Naive thymus-derived CD4-positive, alpha-beta T cell (primary cell): ENCODE measurements at regions not wholly inside any gene's neighbourhood (a gene's known extent, or its start where the extent isn't known, plus 50 kb on each side); places are given as distances from the start of the nearest gene placed in this dataset.
A peak's percentile ranks its signal among the peaks of the same experiment; 100 is the strongest.

Source experiments
- ATAC-seq: fragments of 150-1000 bp; cut with Tn5 transposase; 2 replicates; pipeline ENCODE4 v1.10.0; 2021; ENCODE audit warnings: mild to moderate bottlenecking, moderate library complexity
- CTCF ChIA-PET: fragments of 350-600 bp; sonication (Branson Sonifier 250); formaldehyde crosslinking; loops from one replicate; lab custom pipeline; 2021; ENCODE audit warnings: antibody characterized with exemption; lab: Charles Lee
- POLR2A ChIA-PET: fragments of 350-600 bp; sonication (Branson Sonifier 250); formaldehyde crosslinking; loops from one replicate; lab custom pipeline; 2021; ENCODE audit warnings: antibody characterized with exemption, inconsistent platforms; lab: Charles Lee
- DNase-seq, 9 donors: peaks; one replicate each; pipeline versions ENCODE4 v3.0.0 to v3.0.0-alpha.2; 2020 to 2022; ENCODE audit warnings: mixed read lengths in 1 of 9
- H3K27ac ChIP-seq: one replicate; pipeline ENCODE4 v1.7.0; 2013; ENCODE audit warnings: mild to moderate bottlenecking, low read depth, low read length, moderate library complexity
- H3K27me3 ChIP-seq, 2 donors: one replicate each; pipeline ENCODE4 v1.7.0; 2013; ENCODE audit warnings: low read length in 2 of 2, mild to moderate bottlenecking in 2 of 2, moderate library complexity in 2 of 2; ENCODE audit not compliant: control insufficient read depth in 2 of 2, insufficient read depth in 2 of 2
- H3K36me3 ChIP-seq, 3 experiments: 1 replicate in 2 of 3; 2 replicates in 1 of 3; pipeline ENCODE4 v1.7.0; 2013; ENCODE audit warnings: low read length in 3 of 3, mild to moderate bottlenecking in 3 of 3, moderate library complexity in 1 of 3; ENCODE audit not compliant: insufficient read depth in 3 of 3, control insufficient read depth in 2 of 3
- H3K4me1 ChIP-seq, 2 donors: one replicate each; pipeline ENCODE4 v1.7.0; 2013; ENCODE audit warnings: low read length in 2 of 2, mild to moderate bottlenecking in 2 of 2, moderate library complexity in 1 of 2; ENCODE audit not compliant: control insufficient read depth in 2 of 2, insufficient read depth in 2 of 2
- H3K4me3 ChIP-seq: 2 replicates; pipeline ENCODE4 v1.7.0; 2013; ENCODE audit warnings: mild to moderate bottlenecking, low read length
- H3K9me3 ChIP-seq, 3 experiments: 1 replicate in 2 of 3; 2 replicates in 1 of 3; pipeline ENCODE4 v1.7.0; 2013; ENCODE audit warnings: low read length in 3 of 3; ENCODE audit not compliant: control insufficient read depth in 2 of 3
- H3K27ac Mint-ChIP-seq, 9 donors: one replicate each; pipeline ENCODE4 v1.8.0; 2020 to 2022; ENCODE audit warnings: mixed read lengths in 9 of 9, mild to moderate bottlenecking in 8 of 9, moderate library complexity in 5 of 9, inconsistent platforms in 2 of 9
- H3K27me3 Mint-ChIP-seq, 5 donors: one replicate each; pipeline ENCODE4 v1.8.0; 2021 to 2022; ENCODE audit warnings: mixed read lengths in 5 of 5, mild to moderate bottlenecking in 1 of 5
- H3K36me3 Mint-ChIP-seq, 5 donors: one replicate each; pipeline ENCODE4 v1.8.0; 2020 to 2022; ENCODE audit warnings: mixed read lengths in 5 of 5, mild to moderate bottlenecking in 3 of 5, inconsistent platforms in 1 of 5
- H3K4me1 Mint-ChIP-seq, 7 donors: one replicate each; pipeline ENCODE4 v1.8.0; 2020 to 2022; ENCODE audit warnings: mixed read lengths in 7 of 7, mild to moderate bottlenecking in 3 of 7, inconsistent platforms in 1 of 7
- H3K4me3 Mint-ChIP-seq, 10 donors: one replicate each; pipeline ENCODE4 v1.8.0; 2020 to 2022; ENCODE audit warnings: mild to moderate bottlenecking in 10 of 10, mixed read lengths in 10 of 10, moderate library complexity in 6 of 10, inconsistent platforms in 2 of 10
- H3K9me3 Mint-ChIP-seq, 11 donors: one replicate each; pipeline ENCODE4 v1.8.0; 2020 to 2022; ENCODE audit warnings: mixed read lengths in 11 of 11, mild to moderate bottlenecking in 4 of 11, inconsistent platforms in 1 of 11, moderate library complexity in 1 of 11
- intact Hi-C, 2 donors: fragments of 100-400 bp; cut with micrococcal nuclease; formaldehyde crosslinking; loops; one replicate each; pipeline ENCODE4 v1.15.1; 2023

DNA sequence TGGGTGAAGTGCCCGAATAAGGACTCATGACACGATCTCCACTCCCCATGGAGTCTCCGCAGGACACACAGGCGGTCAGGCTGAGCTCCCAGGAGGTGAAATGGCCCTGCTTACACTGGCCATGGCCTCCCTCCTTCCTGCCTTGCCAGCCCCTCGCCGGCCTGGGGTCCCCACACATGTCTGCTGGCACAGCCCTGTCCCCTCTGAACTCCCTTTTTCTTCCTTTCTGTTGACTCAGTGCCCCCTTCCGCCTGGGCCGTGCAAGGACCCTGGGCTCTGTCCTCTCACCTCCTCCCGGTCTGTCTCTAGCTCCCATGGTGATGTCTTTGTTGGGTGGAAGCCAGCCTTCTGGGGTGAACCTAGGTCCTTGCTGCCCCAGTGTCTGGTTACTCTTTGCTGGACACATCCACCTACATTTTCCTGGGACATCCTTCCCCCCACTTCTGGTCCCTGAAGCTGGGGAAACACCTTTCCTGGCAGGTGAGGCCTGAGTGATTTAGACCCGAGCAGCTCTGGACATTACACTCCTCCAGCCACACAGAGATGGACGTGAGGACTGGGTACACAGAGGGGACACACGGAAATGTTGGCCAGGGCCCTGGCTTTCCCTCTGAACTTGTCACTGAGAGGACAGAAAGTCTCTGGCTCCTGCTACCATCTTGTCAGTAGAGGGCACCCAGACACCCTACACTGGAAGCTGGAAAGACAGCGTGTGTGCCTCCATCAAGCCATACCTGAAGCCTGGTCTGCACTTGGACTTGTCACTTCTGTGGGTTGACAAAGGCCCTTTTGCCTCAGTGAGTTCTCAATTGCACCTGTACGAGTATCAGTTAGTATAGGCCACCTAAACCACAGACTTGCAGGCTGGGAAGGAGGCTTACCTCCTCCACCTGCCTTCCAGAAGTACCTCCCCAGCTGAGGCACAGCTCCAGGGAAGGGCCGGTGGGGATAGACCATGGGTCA, 864.3 kb downstream of the TBC1D22A start:
- intact Hi-C loops, result no loop called here
- ATAC-seq (no peak), DNase-seq (no peak)
- no peak overlapping the region for H3K4me3 ChIP-seq
- ChIA-PET CTCF (no interaction called here), POLR2A (no interaction called here)
- no peaks in the 10 kb centered on the region for H3K36me3 ChIP-seq
- Mint-ChIP-seq H3K27me3 (peaks cover 0 to 16% (median 5%) of the 10 kb centered on the region in 5 donors), H3K36me3 (no peaks in the 10 kb centered on the region), H3K27ac (peak overlapping the region in 1 of 9 donors; percentile 81), H3K9me3 (peaks cover 0 to 2% (median 0%) of the 10 kb centered on the region in 11 donors), H3K4me3 (no peak overlapping the region), H3K4me1 (peaks cover 0 to 1% (median 0%) of the 10 kb centered on the region in 7 donors)
- H3K9me3 ChIP-seq, result no peaks in the 10 kb centered on the region
- H3K27ac ChIP-seq, result no peak overlapping the region
- no peaks in the 10 kb centered on the region for H3K27me3 ChIP-seq
- H3K4me1 ChIP-seq, result no peaks in the 10 kb centered on the region

DNA sequence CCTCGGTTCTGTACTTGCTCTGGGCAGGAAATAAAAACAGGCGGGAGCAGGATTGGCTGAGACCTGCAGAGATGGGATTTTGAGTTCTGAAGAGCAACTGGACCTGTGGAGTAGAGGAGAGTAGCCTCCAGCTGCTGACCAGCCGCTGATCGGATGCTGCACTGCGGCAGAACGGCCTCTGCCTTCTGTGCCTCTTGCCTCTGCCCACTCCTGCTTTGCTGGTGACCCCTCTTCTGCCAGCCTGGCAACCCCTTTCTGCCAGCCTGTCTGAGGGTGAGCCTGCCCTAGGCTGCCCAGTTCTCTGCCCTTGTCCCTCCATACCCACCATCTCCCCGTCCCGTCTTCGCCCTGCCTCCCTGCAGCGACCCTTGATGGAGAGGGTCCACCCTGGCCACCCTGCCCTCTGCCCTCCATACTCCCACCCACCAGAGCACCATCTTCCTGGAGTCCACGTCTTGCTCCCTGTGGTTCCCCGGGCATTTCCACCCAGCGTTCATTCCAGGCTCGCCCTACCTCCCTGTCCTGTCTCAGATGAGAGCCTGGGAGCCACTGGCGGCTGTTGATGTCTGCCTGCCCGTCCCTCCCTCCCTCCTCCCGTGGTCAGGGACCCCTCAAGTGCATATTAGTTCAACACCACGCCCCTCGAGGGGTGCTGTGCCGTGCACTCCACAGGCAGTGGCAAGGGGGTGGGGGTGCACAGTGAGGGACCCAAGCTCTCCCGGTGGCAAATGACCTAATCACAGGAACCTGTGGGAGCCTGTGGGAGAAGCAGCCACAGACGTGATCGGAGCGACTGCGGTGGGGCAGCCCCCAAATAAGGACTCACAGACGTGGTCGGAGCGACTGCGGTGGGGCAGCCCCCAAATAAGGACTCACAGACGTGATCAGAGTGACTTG, 863.3 kb downstream of the TBC1D22A start:
- Mint-ChIP-seq H3K4me1 (no peaks in the 10 kb centered on the region), H3K27me3 (peaks cover 0 to 17% (median 6%) of the 10 kb centered on the region in 5 donors), H3K36me3 (no peaks in the 10 kb centered on the region), H3K27ac (no peak overlapping the region), H3K9me3 (peaks cover 0 to 2% (median 0%) of the 10 kb centered on the region in 11 donors), H3K4me3 (no peak overlapping the region)
- POLR2A ChIA-PET, result no interaction called here
- ATAC-seq (no peak), DNase-seq (no peak)
- Histone ChIP-seq H3K36me3 (no peaks in the 10 kb centered on the region), H3K9me3 (no peaks in the 10 kb centered on the region), H3K27me3 (no peaks in the 10 kb centered on the region), H3K4me3 (no peak overlapping the region), H3K27ac (no peak overlapping the region), H3K4me1 (no peaks in the 10 kb centered on the region)
- intact Hi-C loops, result no loop called here
- CTCF ChIA-PET, result no interaction called here

DNA sequence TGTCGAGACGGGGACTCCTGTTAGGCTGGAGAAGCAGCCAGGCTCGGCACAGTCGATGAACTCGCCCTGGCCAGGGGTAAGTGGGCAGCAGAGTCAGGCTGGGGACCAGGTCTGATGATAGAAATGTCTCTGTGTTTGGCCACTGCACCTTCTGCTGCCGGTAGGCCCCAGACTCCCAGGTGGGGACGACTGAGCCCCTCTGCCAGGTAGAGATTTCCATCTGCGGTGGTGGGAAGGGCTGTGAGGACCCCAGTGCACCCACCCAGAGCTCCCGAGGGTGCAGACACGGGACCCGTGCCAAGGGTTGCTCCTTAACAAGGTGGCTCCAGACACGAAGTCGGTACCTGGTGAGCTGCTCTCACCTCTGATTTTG, 862.5 kb downstream of the TBC1D22A start:
- H3K27ac Mint-ChIP-seq, result no peak overlapping the region
- POLR2A ChIA-PET, result no interaction called here

DNA sequence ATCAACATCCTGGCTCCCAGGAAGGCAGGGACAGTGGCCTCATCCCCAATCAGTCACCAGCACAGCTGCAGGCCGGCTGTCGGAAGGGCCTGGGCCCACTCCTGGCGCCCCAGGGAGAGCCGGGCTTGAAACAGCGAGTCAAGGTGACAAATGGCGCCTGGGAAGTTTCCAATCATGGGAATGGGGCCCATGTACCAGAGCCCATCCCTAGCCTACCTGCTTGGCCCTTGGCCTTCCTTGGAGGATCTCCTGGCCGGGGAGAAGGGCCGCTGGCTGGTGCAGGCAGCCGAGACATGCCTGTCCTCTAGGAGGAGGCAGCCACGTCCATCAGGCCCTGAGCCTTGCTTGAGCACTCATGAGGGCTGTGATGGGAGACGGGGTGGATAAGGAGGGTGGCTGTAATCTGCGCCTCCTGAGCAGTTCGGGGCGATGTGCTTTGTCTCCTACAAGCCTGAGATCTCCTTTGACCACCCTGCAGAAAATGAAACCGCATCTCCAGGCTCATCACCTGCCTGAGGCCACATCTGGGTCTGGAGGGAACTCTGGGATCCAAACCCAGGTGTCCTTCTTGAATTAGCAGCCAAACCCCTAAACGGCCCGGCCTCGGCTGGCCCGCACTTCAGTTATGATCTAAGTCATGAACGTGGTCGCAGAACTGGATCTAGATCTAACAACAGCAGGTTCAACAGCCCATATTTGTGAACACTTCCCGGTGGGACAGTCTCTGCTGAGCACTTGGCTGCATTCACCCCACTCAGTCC, 862.0 kb downstream of the TBC1D22A start:
- no peak overlapping the region for H3K27ac ChIP-seq
- no peak for ATAC-seq
- intact Hi-C loops, result no loop called here
- no peaks in the 10 kb centered on the region for H3K4me1 ChIP-seq
- POLR2A ChIA-PET, result no interaction called here
- no peak overlapping the region for H3K4me3 ChIP-seq
- DNase-seq, result no peak
- Mint-ChIP-seq H3K27me3 (peaks cover 0 to 19% (median 6%) of the 10 kb centered on the region in 5 donors), H3K4me1 (no peaks in the 10 kb centered on the region), H3K36me3 (no peaks in the 10 kb centered on the region), H3K4me3 (no peak overlapping the region), H3K9me3 (peaks cover 0 to 2% (median 0%) of the 10 kb centered on the region in 11 donors), H3K27ac (no peak overlapping the region)
- CTCF ChIA-PET, result no interaction called here
- no peaks in the 10 kb centered on the region for H3K27me3 ChIP-seq
- H3K36me3 ChIP-seq, result no peaks in the 10 kb centered on the region
- no peaks in the 10 kb centered on the region for H3K9me3 ChIP-seq

More for the DNA sequence above, 862.5 kb downstream of the TBC1D22A start:
- Mint-ChIP-seq H3K27me3 (peaks cover 0 to 19% (median 6%) of the 10 kb centered on the region in 5 donors), H3K9me3 (peaks cover 0 to 2% (median 0%) of the 10 kb centered on the region in 11 donors), H3K4me3 (no peak overlapping the region), H3K36me3 (no peaks in the 10 kb centered on the region), H3K4me1 (no peaks in the 10 kb centered on the region)
- Histone ChIP-seq H3K36me3 (no peaks in the 10 kb centered on the region), H3K27me3 (no peaks in the 10 kb centered on the region), H3K4me1 (no peaks in the 10 kb centered on the region), H3K27ac (no peak overlapping the region), H3K9me3 (no peaks in the 10 kb centered on the region), H3K4me3 (no peak overlapping the region)
- intact Hi-C loops, result no loop called here
- DNase-seq, result no peak
- no peak for ATAC-seq
- CTCF ChIA-PET, result no interaction called here

DNA sequence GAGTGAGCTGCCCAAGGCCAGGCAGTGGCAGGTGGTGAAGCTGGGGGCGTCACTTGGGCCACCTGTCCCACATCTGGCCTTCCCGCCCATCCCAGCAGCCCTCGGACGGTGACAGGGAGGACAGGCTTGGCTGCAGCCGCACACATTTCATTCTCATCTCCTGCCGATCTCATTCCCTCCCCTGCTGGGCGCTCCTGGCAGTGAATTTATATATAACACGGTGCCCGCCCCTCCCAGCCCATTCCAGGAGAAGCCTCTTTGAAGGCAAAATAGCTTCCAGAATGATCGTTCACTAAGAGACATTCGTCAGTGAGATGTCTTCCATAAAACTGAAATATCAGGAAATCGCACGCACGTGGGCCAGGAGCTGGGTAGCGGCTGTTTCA, 861.3 kb downstream of the TBC1D22A start:
- ATAC-seq, result no peak
- POLR2A ChIA-PET, result no interaction called here
- H3K9me3 Mint-ChIP-seq, result peaks cover 0 to 2% (median 0%) of the 10 kb centered on the region in 11 donors

DNA sequence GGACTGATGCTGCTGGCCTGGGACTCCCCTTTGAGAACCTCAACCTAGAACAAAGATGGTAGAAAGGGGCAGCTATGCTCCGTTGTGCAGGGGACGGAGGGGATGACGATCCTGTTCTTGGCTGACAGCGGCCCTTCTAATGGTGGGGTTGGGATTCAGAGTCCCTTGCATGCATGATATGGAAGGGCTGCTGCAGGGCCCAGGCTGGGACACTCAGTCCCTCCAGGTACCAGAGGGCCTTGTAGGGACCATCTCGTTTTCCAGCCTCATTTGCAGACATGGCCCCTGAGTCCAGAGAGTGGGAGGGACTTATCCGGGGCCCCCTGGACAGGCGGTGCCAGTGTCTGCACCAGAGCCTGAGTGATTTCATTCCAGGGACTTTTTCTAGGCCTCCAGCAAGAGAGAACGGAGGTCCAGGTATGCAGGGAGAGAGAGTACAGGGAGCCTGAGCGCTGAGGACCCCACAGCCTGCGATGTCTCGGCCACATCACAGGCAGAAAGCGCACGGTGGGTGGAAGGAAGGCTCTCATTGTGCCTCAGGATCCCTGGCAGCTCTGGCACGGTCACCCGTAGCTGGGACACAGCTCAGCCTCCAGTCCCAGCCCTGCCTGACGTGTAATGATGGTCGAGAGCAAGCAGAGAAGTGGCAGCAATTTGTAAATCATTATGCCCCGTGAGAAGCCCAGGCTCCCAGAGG, 860.8 kb downstream of the TBC1D22A start:
- Histone ChIP-seq H3K27ac (no peak overlapping the region), H3K27me3 (no peaks in the 10 kb centered on the region), H3K4me3 (no peak overlapping the region), H3K4me1 (no peaks in the 10 kb centered on the region), H3K9me3 (no peaks in the 10 kb centered on the region), H3K36me3 (no peaks in the 10 kb centered on the region)
- Mint-ChIP-seq H3K4me3 (no peak overlapping the region), H3K4me1 (no peaks in the 10 kb centered on the region), H3K36me3 (no peaks in the 10 kb centered on the region), H3K27ac (no peak overlapping the region), H3K9me3 (peaks cover 0 to 2% (median 0%) of the 10 kb centered on the region in 11 donors), H3K27me3 (peaks cover 0 to 19% (median 6%) of the 10 kb centered on the region in 5 donors)
- intact Hi-C loops, result no loop called here
- POLR2A ChIA-PET, result no interaction called here
- ATAC-seq, result no peak
- DNase-seq, result no peak
- CTCF ChIA-PET, result no interaction called here

More for the DNA sequence above, 861.3 kb downstream of the TBC1D22A start:
- H3K27me3 Mint-ChIP-seq, result peaks cover 0 to 19% (median 6%) of the 10 kb centered on the region in 5 donors
- no peaks in the 10 kb centered on the region for H3K36me3 ChIP-seq
- intact Hi-C loops, result no loop called here
- H3K27ac Mint-ChIP-seq, result no peak overlapping the region
- H3K9me3 ChIP-seq, result no peaks in the 10 kb centered on the region
- no peaks in the 10 kb centered on the region for H3K36me3 Mint-ChIP-seq
- H3K4me1 Mint-ChIP-seq, result no peaks in the 10 kb centered on the region
- no peak overlapping the region for H3K4me3 ChIP-seq
- DNase-seq, result no peak
- H3K27me3 ChIP-seq, result no peaks in the 10 kb centered on the region
- H3K4me3 Mint-ChIP-seq, result no peak overlapping the region
- no peak overlapping the region for H3K27ac ChIP-seq
- no peaks in the 10 kb centered on the region for H3K4me1 ChIP-seq
- CTCF ChIA-PET, result no interaction called here
